Liver (tissue), 8 donors: ENCODE measurements at regions not wholly inside any gene's neighbourhood (a gene's known extent, or its start where the extent isn't known, plus 50 kb on each side); places are given as distances from the start of the nearest gene placed in this dataset.

ENCODE experiments used
- DNase-seq: peaks from one replicate; pipeline ENCODE4 v3.0.0-alpha.2; 2017; ENCODE audit warnings: low spot score
- H3K27ac ChIP-seq, 2 donors: one replicate each; pipeline ENCODE4 v1.7.0; 2013; ENCODE audit warnings: inconsistent platforms in 2 of 2, low read length in 2 of 2, control low read depth in 1 of 2, low read depth in 1 of 2, mild to moderate bottlenecking in 1 of 2
- H3K27me3 ChIP-seq, 4 donors: one replicate each; pipeline versions ENCODE4 v1.6.1 to v1.7.0; 2013; ENCODE audit warnings: low read length in 3 of 4, inconsistent platforms in 1 of 4, mild to moderate bottlenecking in 1 of 4, moderate library complexity in 1 of 4; ENCODE audit not compliant: control insufficient read depth in 4 of 4, insufficient read depth in 4 of 4
- H3K36me3 ChIP-seq, 4 donors: one replicate each; pipeline versions ENCODE4 v1.6.1 to v1.7.0; 2013; ENCODE audit warnings: low read length in 3 of 4, mild to moderate bottlenecking in 3 of 4, low read depth in 1 of 4, moderate library complexity in 1 of 4; ENCODE audit not compliant: control insufficient read depth in 4 of 4, insufficient read depth in 3 of 4
- H3K4me1 ChIP-seq, 4 donors: one replicate each; pipeline versions ENCODE4 v1.6.1 to v1.7.0; 2013; ENCODE audit warnings: low read length in 3 of 4, mild to moderate bottlenecking in 3 of 4, moderate library complexity in 1 of 4; ENCODE audit not compliant: control insufficient read depth in 4 of 4, insufficient read depth in 4 of 4
- H3K4me3 ChIP-seq, 3 donors: one replicate each; pipeline versions ENCODE4 v1.6.1 to v1.7.0; 2013; ENCODE audit warnings: low read length in 3 of 3, control low read depth in 1 of 3, low read depth in 1 of 3, mild to moderate bottlenecking in 1 of 3
- H3K9ac ChIP-seq, 2 donors: one replicate each; pipeline ENCODE4 v1.7.0; 2013; ENCODE audit warnings: low read length in 2 of 2, mild to moderate bottlenecking in 2 of 2, moderate library complexity in 2 of 2, control low read depth in 1 of 2, low read depth in 1 of 2
- H3K9me3 ChIP-seq, 4 donors: one replicate each; pipeline versions ENCODE4 v1.6.1 to v1.7.0; 2013; ENCODE audit warnings: low read length in 3 of 4; ENCODE audit not compliant: control insufficient read depth in 4 of 4
- ATF3 ChIP-seq: IDR thresholded peaks from 2 replicates; pipeline ENCODE4 v1.6.1; 2016; ENCODE audit warnings: antibody characterized with exemption
- EGR1 ChIP-seq, 2 donors: IDR thresholded peaks; 2 replicates each; pipeline ENCODE4 v1.6.1; 2016 to 2018; ENCODE audit warnings: antibody characterized with exemption in 2 of 2, low read depth in 2 of 2
- FOXA1 ChIP-seq: IDR thresholded peaks from 2 replicates; pipeline ENCODE4 v1.6.1; 2016; ENCODE audit warnings: antibody characterized with exemption
- FOXA2 ChIP-seq: IDR thresholded peaks from 2 replicates; pipeline ENCODE4 v1.6.1; 2016; ENCODE audit warnings: antibody characterized with exemption
- GABPA ChIP-seq, 2 donors: IDR thresholded peaks in 1 of 2; conservative IDR thresholded peaks in 1 of 2; 2 replicates each; pipeline ENCODE4 v1.6.1; 2016; ENCODE audit warnings: antibody characterized with exemption in 2 of 2, mild to moderate bottlenecking in 1 of 2, moderate library complexity in 1 of 2
- HNF4A ChIP-seq, 2 donors: conservative IDR thresholded peaks; 2 replicates each; pipeline ENCODE4 v1.6.1; 2016; ENCODE audit warnings: antibody characterized with exemption in 2 of 2, mild to moderate bottlenecking in 2 of 2
- JUND ChIP-seq, 2 donors: IDR thresholded peaks; 2 replicates each; pipeline ENCODE4 v1.6.1; 2016; ENCODE audit warnings: antibody characterized with exemption in 2 of 2
- NR2F2 ChIP-seq: IDR thresholded peaks from 2 replicates; pipeline ENCODE4 v1.6.1; 2016; ENCODE audit warnings: antibody characterized with exemption
- RXRA ChIP-seq, 2 donors: IDR thresholded peaks; 2 replicates each; pipeline ENCODE4 v1.6.1; 2017 to 2018; ENCODE audit warnings: antibody characterized with exemption in 2 of 2, mild to moderate bottlenecking in 1 of 2
- SP1 ChIP-seq: IDR thresholded peaks from 2 replicates; pipeline ENCODE4 v1.6.1; 2018; ENCODE audit warnings: antibody characterized with exemption, mild to moderate bottlenecking
- WGBS: extraction: QIAGEN DNeasy Blood & Tissue Kit; methylation state at CpG from one replicate; pipeline ENCODE4 v1.1.7; 2013; 5-methylcytosine and 5-hydroxymethylcytosine counted together
- TF ChIP-seq, protein P1 (sequence below): fragments of 150-350 bp; IDR thresholded peaks from 2 replicates; pipeline ENCODE4 v1.5.1; 2017; ENCODE audit warnings: improper control_type of control experiment, low read depth, low read length; ENCODE audit not compliant: missing input control
- TF ChIP-seq, protein P2 (sequence below): IDR thresholded peaks from 2 replicates; pipeline ENCODE4 v1.6.1; 2016; ENCODE audit warnings: antibody characterized with exemption
- donor health status: healthy.
- donor health status: healthy.
- donor health status: healthy.
- donor health status: healthy.
- donor health status: healthy.

DNA sequence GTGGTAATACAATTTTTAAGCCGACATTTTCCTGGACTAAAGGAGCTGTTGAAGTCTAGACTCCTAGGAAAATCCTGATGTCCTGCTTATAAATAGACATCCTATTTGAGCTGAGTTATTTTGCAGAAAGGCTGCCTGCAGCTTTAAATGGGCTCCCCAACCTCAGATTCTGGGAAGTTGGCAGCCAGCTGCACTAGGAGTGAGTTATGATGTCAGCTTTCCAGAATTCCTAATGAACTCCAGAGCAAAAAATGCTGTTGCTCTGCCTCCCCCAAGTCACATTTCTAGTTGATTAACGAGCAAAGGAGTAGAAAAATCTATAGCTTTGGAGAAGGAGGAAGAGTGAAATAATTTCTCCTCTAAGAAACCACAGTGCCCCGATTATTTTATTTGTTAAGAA is 346.3 kb upstream of the SULF2 start:
- TF ChIP-seq FOXA1 (no peak), FOXA2 (no peak), JUND (IDR thresholded peaks at IDR 0.05) (no peak), NR2F2 (no peak), GABPA (IDR thresholded peaks at IDR 0.05 in 1 of 2, conservative IDR thresholded peaks at IDR 0.05 in 1 of 2) (no peak)
- TF ChIP-seq, protein P1, sequence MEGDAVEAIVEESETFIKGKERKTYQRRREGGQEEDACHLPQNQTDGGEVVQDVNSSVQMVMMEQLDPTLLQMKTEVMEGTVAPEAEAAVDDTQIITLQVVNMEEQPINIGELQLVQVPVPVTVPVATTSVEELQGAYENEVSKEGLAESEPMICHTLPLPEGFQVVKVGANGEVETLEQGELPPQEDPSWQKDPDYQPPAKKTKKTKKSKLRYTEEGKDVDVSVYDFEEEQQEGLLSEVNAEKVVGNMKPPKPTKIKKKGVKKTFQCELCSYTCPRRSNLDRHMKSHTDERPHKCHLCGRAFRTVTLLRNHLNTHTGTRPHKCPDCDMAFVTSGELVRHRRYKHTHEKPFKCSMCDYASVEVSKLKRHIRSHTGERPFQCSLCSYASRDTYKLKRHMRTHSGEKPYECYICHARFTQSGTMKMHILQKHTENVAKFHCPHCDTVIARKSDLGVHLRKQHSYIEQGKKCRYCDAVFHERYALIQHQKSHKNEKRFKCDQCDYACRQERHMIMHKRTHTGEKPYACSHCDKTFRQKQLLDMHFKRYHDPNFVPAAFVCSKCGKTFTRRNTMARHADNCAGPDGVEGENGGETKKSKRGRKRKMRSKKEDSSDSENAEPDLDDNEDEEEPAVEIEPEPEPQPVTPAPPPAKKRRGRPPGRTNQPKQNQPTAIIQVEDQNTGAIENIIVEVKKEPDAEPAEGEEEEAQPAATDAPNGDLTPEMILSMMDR, result no peak
- TF ChIP-seq, protein P2, sequence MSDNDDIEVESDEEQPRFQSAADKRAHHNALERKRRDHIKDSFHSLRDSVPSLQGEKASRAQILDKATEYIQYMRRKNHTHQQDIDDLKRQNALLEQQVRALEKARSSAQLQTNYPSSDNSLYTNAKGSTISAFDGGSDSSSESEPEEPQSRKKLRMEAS, result no peak
- Histone ChIP-seq H3K36me3 (no peaks in the 10 kb centered on the region), H3K27ac (no peak overlapping the region), H3K4me1 (peaks cover 0 to 4% (median 0%) of the 10 kb centered on the region in 4 donors), H3K4me3 (no peak overlapping the region), H3K9ac (no peak overlapping the region), H3K9me3 (peaks cover 0 to 6% (median 2%) of the 10 kb centered on the region in 4 donors), H3K27me3 (peaks cover 0 to 2% (median 0%) of the 10 kb centered on the region in 4 donors)
- WGBS, result 74% methylated on average over 3 of the region's 3 CpGs
- DNase-seq, result no peak

GRCh38 chr20:48129345-48129942 is 344.2 kb upstream of the SULF2 start:
- no peaks in the 10 kb centered on the region for H3K36me3 ChIP-seq
- 54% methylated on average over 5 of the region's 5 CpGs for WGBS

DNA sequence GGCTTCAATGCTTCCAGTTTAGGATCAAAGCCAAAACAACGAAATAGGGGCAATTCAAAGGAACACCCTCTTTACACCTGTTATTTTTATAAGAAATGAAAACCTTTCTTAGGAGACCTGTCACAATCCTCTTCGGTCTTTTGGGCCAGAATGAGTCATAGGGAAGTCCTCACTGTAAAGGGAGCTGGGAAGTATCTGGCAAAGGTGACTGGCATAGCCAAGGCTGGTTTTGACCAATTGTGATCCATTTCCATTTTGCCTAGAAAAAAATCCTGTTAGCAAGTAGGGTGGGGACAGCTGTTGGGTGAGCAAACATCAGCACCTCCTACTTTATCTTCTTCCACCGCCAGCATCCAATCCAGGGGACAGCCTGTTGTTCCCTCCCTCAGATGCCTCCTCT is 343.2 kb upstream of the SULF2 start:
- peaks cover 0 to 4% (median 0%) of the 10 kb centered on the region in 4 donors for H3K4me1 ChIP-seq
- H3K27me3 ChIP-seq, result peaks cover 0 to 2% (median 0%) of the 10 kb centered on the region in 4 donors
- WGBS, result 84% methylated on average over 3 of the region's 3 CpGs
- no peaks in the 10 kb centered on the region for H3K36me3 ChIP-seq
- H3K27ac ChIP-seq, result no peak overlapping the region
- peaks cover 0 to 6% (median 2%) of the 10 kb centered on the region in 4 donors for H3K9me3 ChIP-seq
- no peak for TF ChIP-seq GABPA (IDR thresholded peaks at IDR 0.05 in 1 of 2, conservative IDR thresholded peaks at IDR 0.05 in 1 of 2)
- TF ChIP-seq SP1, result no peak
- no peak for TF ChIP-seq JUND (IDR thresholded peaks at IDR 0.05)
- TF ChIP-seq RXRA (IDR thresholded peaks at IDR 0.05), result no peak
- no peak for TF ChIP-seq HNF4A (conservative IDR thresholded peaks at IDR 0.05)
- TF ChIP-seq EGR1 (IDR thresholded peaks at IDR 0.05; ENCODE audit: low read depth in 2 of 2), result no peak
- TF ChIP-seq FOXA1, result no peak
- TF ChIP-seq NR2F2, result no peak
- no peak for TF ChIP-seq FOXA2
- TF ChIP-seq, protein P2, result no peak
- TF ChIP-seq ATF3, result no peak
- no peak overlapping the region for H3K9ac ChIP-seq
- DNase-seq, result no peak
- H3K4me3 ChIP-seq, result no peak overlapping the region

More at GRCh38 chr20:48129345-48129942, 344.2 kb upstream of the SULF2 start:
- Histone ChIP-seq H3K4me3 (no peak overlapping the region), H3K4me1 (peaks cover 0 to 4% (median 0%) of the 10 kb centered on the region in 4 donors), H3K27me3 (peaks cover 0 to 2% (median 0%) of the 10 kb centered on the region in 4 donors), H3K9ac (no peak overlapping the region), H3K9me3 (peaks cover 0 to 6% (median 2%) of the 10 kb centered on the region in 4 donors), H3K27ac (peak overlapping the region in 1 of 2 donors; percentile 37)
- TF ChIP-seq NR2F2 (peak; percentile 71), HNF4A (conservative IDR thresholded peaks at IDR 0.05) (no peak)
- DNase-seq, result no peak
